HG03520 (cell line): ENCODE measurements at regions not wholly inside any gene's neighbourhood (a gene's known extent, or its start where the extent isn't known, plus 50 kb on each side); places are given as distances from the start of the nearest gene placed in this dataset.

Source experiments
- ATAC-seq: cut with Tn5 transposase; IDR thresholded peaks from one replicate; pipeline ENCODE4 v1.9.1; 2021; ENCODE audit warnings: mild to moderate bottlenecking, moderate library complexity; ENCODE audit not compliant: unreplicated experiment

- no peak for ATAC-seq
These were observed 177.8 kb upstream of the PLPP4 start for GRCh38 chr10:120279196-120279595.

DNA sequence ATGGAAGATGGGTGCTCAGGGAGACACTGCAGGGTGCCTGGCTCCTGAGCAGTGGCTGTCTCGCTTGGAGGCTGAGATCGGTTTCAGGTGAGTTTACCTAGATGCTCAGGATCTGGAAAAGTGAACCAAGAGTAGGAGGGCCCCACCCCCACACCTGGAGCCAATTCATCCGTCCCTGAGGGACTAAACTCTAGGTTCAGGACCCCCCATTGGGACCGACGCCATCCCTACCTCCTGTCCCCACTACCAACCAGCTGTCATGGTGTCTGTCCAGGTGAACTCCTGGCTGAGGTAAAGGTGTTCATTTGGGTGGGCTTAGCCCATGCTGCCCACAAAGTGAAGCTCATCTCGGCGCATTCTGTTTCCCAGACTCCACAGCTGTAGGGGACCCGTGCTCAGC lies 174.6 kb upstream of the PLPP4 start:
- ATAC-seq, result no peak

GRCh38 chr10:120282846-120283492 lies 174.1 kb upstream of the PLPP4 start:
- no peak for ATAC-seq

GRCh38 chr10:120285408-120285807 lies 171.6 kb upstream of the PLPP4 start:
- ATAC-seq, result no peak

DNA sequence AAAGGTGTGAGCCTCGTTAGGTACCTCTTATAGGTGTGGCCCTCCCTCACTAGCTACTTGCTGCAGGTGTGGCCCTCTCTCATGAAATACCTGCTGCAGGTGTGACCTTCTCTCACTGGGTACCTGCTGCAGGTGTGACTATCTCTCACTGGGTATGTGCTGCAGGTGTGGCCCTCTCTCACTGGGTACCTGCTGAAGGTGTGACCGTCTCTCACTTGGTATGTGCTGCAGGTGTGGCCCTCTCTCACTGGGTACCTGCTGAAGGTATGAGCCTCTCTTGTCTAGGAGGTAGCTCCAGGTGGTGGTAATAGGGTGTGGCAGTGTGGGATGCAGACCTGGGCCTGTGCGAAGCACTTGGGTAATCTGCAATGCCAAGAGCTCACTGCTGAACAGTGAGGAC lies 170.7 kb upstream of the PLPP4 start:
- no peak for ATAC-seq

DNA sequence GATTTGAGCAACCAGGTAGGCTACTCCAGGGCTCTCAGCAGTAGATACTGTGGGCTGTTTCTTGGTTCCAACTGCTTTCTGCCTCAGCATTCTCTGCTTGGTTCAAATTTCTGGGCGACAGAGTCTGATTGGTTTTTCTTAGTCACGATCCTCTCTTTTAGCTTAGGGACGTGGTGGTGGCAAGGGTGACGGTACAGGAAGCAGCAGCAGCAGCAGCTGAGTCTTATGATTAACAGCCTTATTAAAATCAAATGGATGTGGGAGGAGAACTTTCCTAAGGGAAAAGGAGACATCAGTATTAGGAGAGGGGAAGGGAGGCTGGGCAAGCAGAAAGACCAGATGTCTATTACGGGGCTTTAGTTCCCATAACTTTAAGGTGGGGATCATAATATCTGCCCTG lies 156.5 kb upstream of the PLPP4 start:
- ATAC-seq, result no peak

DNA sequence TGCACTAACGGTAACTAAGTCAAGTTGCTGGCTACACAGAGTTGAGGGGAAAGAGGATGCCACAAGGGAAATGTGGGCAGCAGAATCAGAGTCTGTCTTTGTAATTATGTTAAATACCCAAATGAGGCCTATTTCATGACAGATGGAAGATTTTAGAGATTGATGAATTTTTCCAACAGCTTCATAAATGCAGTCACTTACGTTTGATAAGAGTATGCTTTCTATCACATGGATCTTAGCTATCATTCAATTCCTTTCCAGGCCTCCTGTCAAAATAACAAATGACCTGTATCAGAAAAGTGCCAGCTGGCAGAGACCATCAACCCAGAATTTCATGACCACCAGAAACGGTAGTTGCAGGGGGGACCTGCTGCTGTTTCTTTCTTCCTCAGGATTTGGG lies 148.4 kb upstream of the PLPP4 start:
- no peak for ATAC-seq

GRCh38 chr10:120313715-120314114 lies 143.3 kb upstream of the PLPP4 start:
- ATAC-seq, result no peak

DNA sequence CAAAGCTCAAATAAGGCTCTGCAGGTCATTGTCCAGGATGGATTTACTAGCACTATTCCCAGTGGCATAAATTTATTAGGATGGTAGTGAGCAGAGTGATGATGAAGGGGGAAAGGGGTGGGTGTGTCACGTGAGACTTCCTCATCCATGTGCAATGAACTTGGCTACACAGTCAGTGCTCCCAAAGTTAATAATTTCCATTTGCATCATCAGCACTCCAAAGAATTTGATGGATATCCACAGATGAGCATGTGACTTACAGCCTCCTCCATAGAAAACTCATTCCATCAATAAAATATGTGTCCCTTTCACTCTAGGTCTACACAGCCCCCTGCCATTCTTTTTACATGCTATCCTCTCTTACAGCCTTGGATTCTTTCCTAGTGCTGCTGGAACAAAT lies 142.6 kb upstream of the PLPP4 start:
- no peak for ATAC-seq

DNA sequence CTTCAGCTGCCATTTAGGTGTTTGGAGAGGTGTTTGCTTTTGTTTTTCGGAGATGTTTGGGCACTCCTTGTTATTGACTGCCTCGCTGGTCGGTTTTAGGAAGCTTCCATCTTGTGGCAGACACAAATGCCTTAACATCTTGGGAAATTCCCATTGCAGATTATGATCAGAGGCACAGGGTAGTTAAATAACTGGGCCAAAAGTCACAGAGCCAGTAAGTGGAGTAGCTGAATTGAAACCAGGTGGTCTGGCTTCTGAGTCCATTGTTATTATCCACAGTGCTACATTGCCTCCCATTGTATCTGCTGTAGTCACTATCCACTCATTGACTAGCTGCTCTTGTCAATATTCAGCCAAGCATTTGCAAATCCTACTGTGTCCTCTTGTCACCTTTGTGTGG lies 138.2 kb upstream of the PLPP4 start:
- no peak for ATAC-seq

DNA sequence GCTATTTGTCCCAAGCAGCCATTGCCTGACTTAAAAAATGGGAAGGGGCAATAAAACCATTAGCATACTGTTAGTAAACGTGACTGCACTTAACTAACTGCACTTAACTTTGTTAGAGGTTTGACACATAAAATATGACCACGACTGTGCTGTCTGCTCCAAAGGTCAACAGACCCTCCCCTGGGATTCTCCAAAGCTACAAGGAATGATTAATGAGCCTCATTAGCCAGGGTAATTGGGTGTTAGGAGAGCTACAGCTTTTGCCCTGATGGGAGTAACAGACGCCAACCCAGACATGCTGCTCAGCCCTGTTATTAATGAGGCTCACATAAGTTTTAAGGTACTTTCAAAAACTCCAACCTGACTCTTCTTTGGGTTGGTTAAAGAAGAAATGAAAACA lies 129.4 kb upstream of the PLPP4 start:
- no peak for ATAC-seq

GRCh38 chr10:120328647-120329046 lies 128.4 kb upstream of the PLPP4 start:
- no peak for ATAC-seq

DNA sequence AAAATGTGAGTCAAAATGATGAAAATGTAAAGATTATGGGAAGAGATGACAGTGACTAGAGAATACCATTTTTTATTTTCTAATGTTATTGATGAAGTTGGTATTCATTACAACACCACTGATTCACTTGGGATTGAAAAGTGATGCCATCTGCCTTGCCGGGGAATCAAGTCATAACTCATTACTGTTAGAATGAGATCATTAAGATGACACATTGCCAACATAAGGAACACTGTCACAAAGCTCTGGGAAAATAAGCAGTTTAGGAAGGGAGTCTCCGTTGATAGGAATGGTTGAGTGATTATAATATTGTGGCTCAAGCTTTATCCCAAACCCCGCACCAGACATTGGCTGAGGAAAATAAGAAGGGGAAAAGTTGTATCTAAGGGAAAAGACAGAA lies 121.5 kb upstream of the PLPP4 start:
- no peak for ATAC-seq

DNA sequence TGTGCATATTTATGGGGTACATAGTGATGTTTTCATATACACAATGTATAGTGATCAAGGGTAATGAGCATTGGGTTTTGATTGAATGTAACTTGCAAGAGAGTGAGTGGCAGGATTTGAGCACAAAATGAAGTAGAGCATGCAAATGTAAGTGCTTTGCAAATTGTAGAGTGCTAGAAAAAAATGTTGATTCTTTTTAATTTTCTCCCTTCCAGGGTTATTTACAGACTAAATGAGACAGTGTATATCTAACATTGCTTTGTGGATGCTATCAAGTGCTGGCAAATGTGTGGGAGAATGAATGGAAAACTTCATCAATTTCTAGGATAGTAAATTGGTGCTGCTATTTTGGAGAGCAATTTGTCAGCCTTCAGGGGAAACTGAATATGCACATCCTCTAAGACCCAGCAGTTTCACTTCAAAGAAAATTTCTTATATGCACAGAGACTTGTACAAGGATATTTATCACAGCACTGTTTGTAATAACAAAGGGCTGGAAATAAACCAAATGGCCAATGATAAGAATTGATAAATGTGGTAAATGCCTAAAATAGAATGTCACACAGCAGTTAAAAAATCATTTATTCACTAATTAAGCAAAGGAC lies 120.6 kb upstream of the PLPP4 start:
- ATAC-seq, result no peak

- no peak for ATAC-seq
These were observed 120.0 kb upstream of the PLPP4 start for GRCh38 chr10:120336911-120337540.

DNA sequence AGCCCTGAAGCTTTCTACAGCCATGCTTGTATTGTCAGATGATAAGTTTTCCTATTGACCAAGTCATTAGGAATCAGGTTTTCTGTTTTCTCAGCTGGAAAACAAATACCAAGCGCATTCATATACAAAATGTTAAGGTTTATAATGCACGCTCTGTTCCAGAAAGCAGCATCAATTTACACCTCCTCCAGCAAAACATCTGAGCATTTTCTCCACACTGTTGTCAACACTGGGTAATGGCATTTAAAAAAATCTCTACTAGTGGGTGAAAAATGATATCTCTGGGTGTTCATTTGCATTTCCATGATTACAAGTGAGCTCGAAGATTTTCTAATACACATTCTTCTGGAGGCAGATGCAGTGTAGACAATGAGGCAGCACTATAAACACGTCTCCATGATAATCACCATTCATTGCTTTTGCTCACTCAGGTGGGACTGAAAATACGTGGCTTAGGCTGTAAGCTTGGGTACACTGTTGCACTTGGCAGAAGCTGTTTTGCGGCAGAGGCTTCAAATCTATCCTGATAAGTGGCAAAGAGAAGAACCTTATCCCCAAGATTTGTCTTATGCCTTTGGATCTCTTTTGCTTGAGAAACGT lies 114.8 kb upstream of the PLPP4 start:
- ATAC-seq, result no peak

GRCh38 chr10:120345186-120345585 lies 111.8 kb upstream of the PLPP4 start:
- no peak for ATAC-seq

GRCh38 chr10:120347644-120348043 lies 109.4 kb upstream of the PLPP4 start:
- no peak for ATAC-seq

GRCh38 chr10:120349069-120349468 lies 108.0 kb upstream of the PLPP4 start:
- ATAC-seq, result no peak

DNA sequence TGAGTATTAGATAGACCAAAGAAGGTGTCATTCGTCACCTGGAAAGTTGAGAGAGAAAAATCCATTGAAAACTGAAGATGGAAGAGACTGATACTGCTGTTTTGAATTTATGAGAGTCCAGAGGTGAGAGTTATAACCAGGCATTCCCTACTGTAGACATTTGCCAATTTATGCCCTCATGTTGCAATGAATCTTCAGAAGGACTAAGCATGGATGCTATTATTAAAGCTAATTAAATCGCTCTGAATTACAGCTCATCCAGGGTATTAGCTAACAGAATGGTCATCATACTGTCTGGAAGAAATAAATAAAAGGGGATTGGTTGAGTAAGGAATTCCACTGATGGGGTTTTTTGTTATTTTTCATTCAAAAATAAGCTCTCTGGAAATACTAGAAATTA lies 101.6 kb upstream of the PLPP4 start:
- no peak for ATAC-seq

DNA sequence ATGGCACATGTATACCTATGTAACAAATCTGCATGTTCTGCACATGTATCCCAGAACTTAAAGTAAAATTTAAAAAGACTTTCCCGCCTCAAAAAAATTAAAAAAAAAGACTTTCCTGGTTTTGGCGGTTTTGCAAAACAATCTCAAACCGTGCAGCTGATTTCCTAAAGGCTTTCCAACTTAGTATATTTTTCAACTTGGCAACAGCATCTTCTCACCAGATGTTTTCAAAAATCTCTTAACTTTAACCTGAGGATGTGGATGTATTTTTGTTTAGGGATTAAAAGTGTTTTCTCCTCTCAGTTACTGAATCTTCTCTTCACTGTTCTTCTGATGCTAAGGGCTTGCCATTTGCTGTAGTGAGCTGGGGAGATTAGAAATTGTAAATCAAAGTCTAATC lies 96.5 kb upstream of the PLPP4 start:
- ATAC-seq, result no peak

DNA sequence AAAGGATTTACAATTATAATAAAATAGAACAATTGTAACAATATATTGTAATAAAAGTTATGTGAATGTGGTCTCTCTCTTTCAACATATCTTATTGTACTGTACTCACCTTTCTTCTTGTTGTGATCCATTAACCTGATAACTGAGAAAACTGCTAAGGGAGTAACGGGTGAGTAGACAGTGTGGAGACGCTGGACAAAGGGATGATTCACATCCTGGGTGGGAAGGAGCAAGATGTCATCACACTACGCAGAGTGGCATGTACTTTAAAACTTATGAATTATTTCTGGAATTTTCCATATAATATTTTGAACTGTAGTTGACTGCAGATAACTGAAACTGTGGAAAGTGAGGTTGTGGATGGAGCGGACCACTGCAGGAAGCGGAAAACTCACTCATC lies 91.2 kb upstream of the PLPP4 start:
- no peak for ATAC-seq
